Fibroblast of lung (primary cell): ENCODE measurements at regions not wholly inside any gene's neighbourhood (a gene's known extent, or its start where the extent isn't known, plus 50 kb on each side); places are given as distances from the start of the nearest gene placed in this dataset.

Source experiments
- CTCF ChIP-seq, 2 donors: IDR thresholded peaks in 1 of 2; conservative IDR thresholded peaks in 1 of 2; 1 replicate in 1 of 2; 2 replicates in 1 of 2; pipeline ENCODE4 v1.5.1; 2011 to 2012; ENCODE audit warnings: low read length in 2 of 2, control low read depth in 1 of 2, inconsistent platforms in 1 of 2, low read depth in 1 of 2, mild to moderate bottlenecking in 1 of 2
- EZH2 ChIP-seq: IDR thresholded peaks from 2 replicates; pipeline ENCODE4 v1.5.1; 2012; ENCODE audit warnings: low read length, control low read depth, mild to moderate bottlenecking; ENCODE audit errors: missing control alignments

- no peak for TF ChIP-seq CTCF (conservative IDR thresholded peaks at IDR 0.05 in 1 of 2, IDR thresholded peaks at IDR 0.05 in 1 of 2; ENCODE audit: low read depth in 1 of 2, low read length in 2 of 2)
- no peak for TF ChIP-seq EZH2
Observed at GRCh38 chr17:45651145-45651709, 132.9 kb upstream of the CRHR1 start.
